RCC 7860 (cell line): ENCODE measurements at regions not wholly inside any gene's neighbourhood (a gene's known extent, or its start where the extent isn't known, plus 50 kb on each side); places are given as distances from the start of the nearest gene placed in this dataset.
"Not testable (repeated sequence)": the region's sequence is repeated elsewhere in the genome, so short reads cannot be mapped to it uniquely, and the experiment has no call there.

Source experiments
- DNase-seq: peaks from one replicate; pipeline ENCODE4 v3.0.0-alpha.2; 2015; ENCODE audit warnings: low spot score
- FAIRE-seq: peaks from 2 replicates; lab custom pipeline; 2012; peaks lifted over from hg19 to GRCh38; lab: Jason Lieb, UNC

GRCh38 chr5:115469904-115470516 is 74.6 kb downstream of the FEM1C start:
- no peak for FAIRE-seq
- DNase-seq: no peak

- DNase-seq: no peak
- FAIRE-seq: no peak
Measured at GRCh38 chr5:115467628-115468027, 76.9 kb downstream of the FEM1C start.

- DNase-seq (no peak), FAIRE-seq (no peak)
Measured at GRCh38 chr5:115465431-115465830, 79.1 kb downstream of the FEM1C start.

- DNase-seq: no peak
Measured at GRCh38 chr5:115463983-115464382, 80.6 kb downstream of the FEM1C start.

GRCh38 chr5:115461506-115462290 is 82.9 kb downstream of the FEM1C start:
- FAIRE-seq: peak; percentile 93
- peak; percentile 90 for DNase-seq

More at GRCh38 chr5:115463983-115464382, 80.6 kb downstream of the FEM1C start:
- no peak for FAIRE-seq

- no peak for DNase-seq
- no peak for FAIRE-seq
Measured at GRCh38 chr5:115461093-115461492, 83.5 kb downstream of the FEM1C start.

GRCh38 chr5:115460472-115460871 is 84.1 kb downstream of the FEM1C start:
- peak; percentile 94 for FAIRE-seq
- DNase-seq: peak; percentile 88

GRCh38 chr5:115459855-115460341 is 84.7 kb downstream of the FEM1C start:
- FAIRE-seq (no peak), DNase-seq (no peak)

- FAIRE-seq: no peak
- no peak for DNase-seq
Measured at GRCh38 chr5:115458416-115458815, 86.2 kb downstream of the FEM1C start.

GRCh38 chr5:115458003-115458409 is 86.6 kb downstream of the FEM1C start:
- DNase-seq (no peak), FAIRE-seq (no peak)

- DNase-seq (no peak), FAIRE-seq (peak; percentile 14)
Measured at GRCh38 chr5:115457571-115457970, 87.0 kb downstream of the FEM1C start.

GRCh38 chr5:115456539-115457040 is 88.0 kb downstream of the FEM1C start:
- no peak for DNase-seq
- no peak for FAIRE-seq

- FAIRE-seq (no peak), DNase-seq (no peak)
Measured at GRCh38 chr5:115456056-115456455, 88.5 kb downstream of the FEM1C start.

GRCh38 chr5:115455301-115455707 is 89.3 kb downstream of the FEM1C start:
- peak; percentile 40 for FAIRE-seq
- DNase-seq: peak; percentile 60

- FAIRE-seq: no peak
- no peak for DNase-seq
Measured at GRCh38 chr5:115453391-115454095, 91.0 kb downstream of the FEM1C start.

GRCh38 chr5:115452536-115453235 is 91.9 kb downstream of the FEM1C start:
- no peak for DNase-seq
- FAIRE-seq: no peak

- DNase-seq: no peak
- FAIRE-seq: no peak
Measured at GRCh38 chr5:115452083-115452482, 92.5 kb downstream of the FEM1C start.

- peak; percentile 37 for DNase-seq
- no peak for FAIRE-seq
Measured at GRCh38 chr5:115450741-115451140, 93.8 kb downstream of the FEM1C start.

GRCh38 chr5:115448630-115449029 is 95.9 kb downstream of the FEM1C start:
- FAIRE-seq, DNase-seq: not testable (repeated sequence)

- DNase-seq (no peak), FAIRE-seq (no peak)
Measured at GRCh38 chr5:115440782-115441451, 103.7 kb downstream of the FEM1C start.
